Nephron (organoid): ENCODE measurements at regions not wholly inside any gene's neighbourhood (a gene's known extent, or its start where the extent isn't known, plus 50 kb on each side); places are given as distances from the start of the nearest gene placed in this dataset.
"Not testable (repeated sequence)": the region's sequence is repeated elsewhere in the genome, so short reads cannot be mapped to it uniquely, and the experiment has no call there.

Source experiments
- H3K27ac Mint-ChIP-seq, 3 experiments: 2 replicates each; pipeline ENCODE4 v1.8.0; 2020; ENCODE audit warnings: mixed read lengths in 3 of 3, mild to moderate bottlenecking in 2 of 3, moderate library complexity in 1 of 3
- H3K27me3 Mint-ChIP-seq: 2 replicates; pipeline ENCODE4 v1.8.0; 2021; ENCODE audit warnings: low read depth, mild to moderate bottlenecking, moderate library complexity, mixed read lengths
- H3K36me3 Mint-ChIP-seq: 2 replicates; pipeline ENCODE4 v1.8.0; 2020; ENCODE audit warnings: low read depth, mixed read lengths
- H3K4me1 Mint-ChIP-seq: 2 replicates; pipeline ENCODE4 v1.8.0; 2020; ENCODE audit warnings: mixed read lengths
- H3K4me3 Mint-ChIP-seq, 3 experiments: 2 replicates each; pipeline ENCODE4 v1.8.0; 2020; ENCODE audit warnings: mild to moderate bottlenecking in 3 of 3, mixed read lengths in 3 of 3, moderate library complexity in 2 of 3
- H3K9me3 Mint-ChIP-seq: 2 replicates; pipeline ENCODE4 v1.8.0; 2020; ENCODE audit warnings: mixed read lengths
- CTCF ChIP-seq, 3 experiments: fragments of 200-600 bp; sonication (generic); IDR thresholded peaks; one replicate each; pipeline ENCODE4 v1.5.0; 2021; ENCODE audit warnings: antibody characterized with exemption in 3 of 3; ENCODE audit not compliant: unreplicated experiment in 3 of 3

DNA sequence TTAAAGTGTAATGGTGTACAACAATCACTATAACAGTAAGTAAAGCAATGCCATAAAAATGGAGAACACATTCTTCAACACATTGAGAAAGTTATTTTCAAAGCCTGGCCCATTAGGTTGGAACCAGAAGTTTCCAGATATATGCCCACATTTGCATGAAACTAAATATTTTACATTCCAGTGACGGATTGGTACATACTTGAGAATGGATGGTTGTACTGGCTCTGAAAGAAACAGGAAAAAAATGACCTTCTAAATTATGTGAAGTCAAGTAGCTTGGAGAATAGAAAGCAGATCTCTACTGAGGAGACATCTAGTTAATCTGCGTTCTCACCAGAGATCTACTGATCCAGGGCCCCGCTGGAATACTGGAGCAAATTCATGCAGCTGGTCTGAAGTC is 1037.0 kb downstream of the NR2F1-AS1 start:
- H3K4me1 Mint-ChIP-seq = peaks cover 11% of the 10 kb centered on the region
- H3K9me3 Mint-ChIP-seq = no peaks in the 10 kb centered on the region
- peak overlapping the region; percentile 47 to 69 (median 54) for H3K27ac Mint-ChIP-seq
- no peaks in the 10 kb centered on the region for H3K27me3 Mint-ChIP-seq
- no peaks in the 10 kb centered on the region for H3K36me3 Mint-ChIP-seq
- H3K4me3 Mint-ChIP-seq = no peak overlapping the region
- TF ChIP-seq CTCF (IDR thresholded peaks at IDR 0.05; ENCODE audit: unreplicated experiment in 3 of 3) = no peak

DNA sequence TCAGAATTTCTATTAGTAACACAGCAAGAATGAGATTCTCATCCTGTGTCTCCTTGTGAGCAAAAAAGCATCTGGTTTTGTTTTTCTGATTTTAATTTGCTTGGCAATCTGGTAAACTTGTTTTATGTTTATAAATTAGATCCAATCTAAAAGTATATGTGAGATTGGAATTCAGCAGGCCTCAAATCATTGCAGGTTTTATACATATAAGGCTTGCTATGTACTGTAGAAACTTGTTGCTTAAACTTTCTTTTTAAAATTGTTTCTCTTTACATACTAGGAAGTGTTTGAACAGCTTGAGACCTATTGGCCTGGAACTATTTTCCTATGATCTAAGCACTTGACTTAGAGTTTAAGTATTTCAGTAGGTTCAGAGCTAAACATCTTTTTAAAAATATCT is 1037.8 kb downstream of the NR2F1-AS1 start:
- H3K4me3 Mint-ChIP-seq = no peak overlapping the region

GRCh38 chr5:92542017-92542416 is 1039.0 kb downstream of the NR2F1-AS1 start:
- H3K27ac Mint-ChIP-seq, H3K4me3 Mint-ChIP-seq, H3K27me3 Mint-ChIP-seq: not testable (repeated sequence)

More for the DNA sequence above, 1037.8 kb downstream of the NR2F1-AS1 start:
- Mint-ChIP-seq H3K9me3 (no peaks in the 10 kb centered on the region), H3K27me3 (no peaks in the 10 kb centered on the region), H3K36me3 (no peaks in the 10 kb centered on the region), H3K27ac (no peak overlapping the region), H3K4me1 (peaks cover 11% of the 10 kb centered on the region)
- TF ChIP-seq CTCF (IDR thresholded peaks at IDR 0.05; ENCODE audit: unreplicated experiment in 3 of 3) = no peak

DNA sequence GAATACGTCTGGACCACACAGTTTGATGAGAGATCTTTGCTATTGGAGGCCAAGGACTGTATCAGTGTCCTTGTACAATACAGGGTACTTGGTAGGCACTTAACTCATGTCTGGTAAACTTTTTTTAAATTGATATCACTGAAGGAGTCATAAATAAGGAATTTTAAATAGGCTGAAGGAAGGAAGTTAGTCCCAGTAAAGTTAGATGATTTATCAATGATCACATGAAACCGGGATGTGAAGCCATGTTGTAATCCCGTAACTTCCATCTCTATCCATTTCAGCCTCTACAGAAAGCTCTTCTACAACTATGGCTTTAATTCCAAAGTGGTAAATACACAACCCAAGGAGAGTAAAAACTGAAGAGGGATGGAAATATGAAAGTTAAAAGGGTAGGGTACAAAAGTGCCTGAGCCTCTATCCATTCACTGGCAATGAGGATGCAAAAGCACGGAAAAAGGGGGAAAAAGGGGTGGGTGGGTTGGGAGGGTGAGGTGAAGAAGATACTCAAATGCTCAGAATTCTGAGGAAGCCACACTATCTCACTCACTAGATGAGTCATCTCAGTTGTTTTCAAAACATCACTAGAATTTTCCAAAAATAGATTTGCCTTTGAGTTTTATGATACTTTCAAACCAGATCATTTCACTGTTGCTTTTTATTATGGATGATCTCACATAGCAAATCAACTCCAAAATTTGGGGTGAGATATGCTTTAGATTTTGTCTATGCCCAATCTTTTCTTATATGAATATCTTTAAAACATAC is 1053.5 kb downstream of the NR2F1-AS1 start:
- Mint-ChIP-seq H3K36me3 (peaks cover 3% of the 10 kb centered on the region), H3K9me3 (no peaks in the 10 kb centered on the region), H3K27ac (no peak overlapping the region), H3K27me3 (no peaks in the 10 kb centered on the region), H3K4me3 (no peak overlapping the region), H3K4me1 (no peaks in the 10 kb centered on the region)
- no peak for TF ChIP-seq CTCF (IDR thresholded peaks at IDR 0.05; ENCODE audit: unreplicated experiment in 3 of 3)

More at GRCh38 chr5:92542017-92542416, 1039.0 kb downstream of the NR2F1-AS1 start:
- H3K9me3 Mint-ChIP-seq, H3K36me3 Mint-ChIP-seq: not testable (repeated sequence)
- peaks cover 11% of the 10 kb centered on the region for H3K4me1 Mint-ChIP-seq

- Mint-ChIP-seq H3K4me3 (no peak overlapping the region), H3K27me3 (no peaks in the 10 kb centered on the region), H3K4me1 (no peaks in the 10 kb centered on the region), H3K27ac (no peak overlapping the region), H3K36me3 (peaks cover 3% of the 10 kb centered on the region), H3K9me3 (no peaks in the 10 kb centered on the region)
- TF ChIP-seq CTCF (IDR thresholded peaks at IDR 0.05; ENCODE audit: unreplicated experiment in 3 of 3) = no peak
Observed at GRCh38 chr5:92525131-92525530, 1055.9 kb downstream of the NR2F1-AS1 start.

DNA sequence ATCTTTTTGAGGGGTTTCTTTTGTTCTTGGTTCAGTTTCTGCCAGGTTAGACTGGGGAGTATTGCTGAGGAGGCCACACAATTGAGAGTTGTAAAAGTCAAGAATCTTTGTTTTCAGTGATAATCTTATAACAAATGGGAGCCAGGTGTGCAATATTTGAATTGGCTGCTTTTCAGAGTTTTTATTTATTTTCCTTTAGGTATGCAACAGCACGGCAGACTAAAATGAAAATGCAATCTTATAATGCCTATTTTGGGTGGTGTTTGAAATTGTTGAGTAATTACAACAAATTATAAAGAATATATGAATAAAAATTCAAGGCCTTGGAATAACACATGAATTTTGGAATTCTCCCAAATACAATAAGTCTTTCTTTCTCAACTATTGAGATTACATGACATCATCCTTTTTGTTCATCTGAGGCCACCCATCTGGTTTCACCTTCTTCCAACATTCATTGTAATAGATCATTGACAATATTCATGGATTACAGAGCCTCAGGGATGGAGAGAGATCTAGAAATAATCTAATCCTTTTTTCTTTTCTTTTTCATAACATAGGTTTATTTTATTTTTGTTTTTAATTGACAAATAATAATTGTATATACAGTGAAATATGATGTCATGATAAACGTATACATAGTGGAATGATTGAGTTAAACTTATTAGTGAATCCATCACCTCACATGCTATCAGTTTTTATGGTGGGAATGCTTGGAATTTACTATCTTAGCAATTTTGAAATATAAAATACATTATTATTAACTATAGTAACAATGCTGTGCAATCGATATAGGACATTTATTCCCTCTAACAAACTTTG is 1061.0 kb downstream of the NR2F1-AS1 start:
- Mint-ChIP-seq H3K27ac (peak overlapping the region; percentile 13 to 92 (median 86)), H3K4me3 (no peak overlapping the region), H3K9me3 (peaks cover 9% of the 10 kb centered on the region), H3K27me3 (no peaks in the 10 kb centered on the region), H3K36me3 (peaks cover 3% of the 10 kb centered on the region), H3K4me1 (peaks cover 14% of the 10 kb centered on the region)
- no peak for TF ChIP-seq CTCF (IDR thresholded peaks at IDR 0.05; ENCODE audit: unreplicated experiment in 3 of 3)
